ENCODE measurements at regions not wholly inside any gene's neighbourhood (a gene's known extent, or its start where the extent isn't known, plus 50 kb on each side); places are given as distances from the start of the nearest gene placed in this dataset.
"Not testable (repeated sequence)": the region's sequence is repeated elsewhere in the genome, so short reads cannot be mapped to it uniquely, and the experiment has no call there.

- TF ChIP-seq CTCF (IDR thresholded peaks at IDR 0.05; ENCODE audit: control insufficient read depth, extremely low read depth, insufficient read depth), result no peak
- DNase-seq (ENCODE audit: low read depth), result no peak
- H3K4me3 ChIP-seq (ENCODE audit: low read depth, low read length), result no peak overlapping the region
Observed at GRCh38 chr3:74200952-74201351, 413.5 kb downstream of the CNTN3 start.

- not testable (repeated sequence) for DNase-seq (ENCODE audit: low read depth); H3K4me3 ChIP-seq (ENCODE audit: low read depth, low read length)
Observed at GRCh38 chr3:74178664-74179063, 435.8 kb downstream of the CNTN3 start.

GRCh38 chr3:74173090-74173489 lies 441.4 kb downstream of the CNTN3 start:
- TF ChIP-seq CTCF (IDR thresholded peaks at IDR 0.05; ENCODE audit: control insufficient read depth, extremely low read depth, insufficient read depth), result no peak
- no peak for DNase-seq (ENCODE audit: low read depth)

GRCh38 chr3:74167926-74168325 lies 446.5 kb downstream of the CNTN3 start:
- TF ChIP-seq CTCF (IDR thresholded peaks at IDR 0.05; ENCODE audit: control insufficient read depth, extremely low read depth, insufficient read depth), result no peak
- no peak overlapping the region for H3K4me3 ChIP-seq (ENCODE audit: low read depth, low read length)
- no peak for DNase-seq (ENCODE audit: low read depth)

More at GRCh38 chr3:74173090-74173489, 441.4 kb downstream of the CNTN3 start:
- H3K4me3 ChIP-seq (ENCODE audit: low read depth, low read length), result no peak overlapping the region

GRCh38 chr3:74165211-74165610 lies 449.2 kb downstream of the CNTN3 start:
- TF ChIP-seq CTCF (IDR thresholded peaks at IDR 0.05; ENCODE audit: control insufficient read depth, extremely low read depth, insufficient read depth), result no peak
- H3K4me3 ChIP-seq (ENCODE audit: low read depth, low read length), result no peak overlapping the region

GRCh38 chr3:74149466-74149865 lies 465.0 kb downstream of the CNTN3 start:
- H3K4me3 ChIP-seq (ENCODE audit: low read depth, low read length), result no peak overlapping the region
- DNase-seq (ENCODE audit: low read depth), result no peak
- no peak for TF ChIP-seq CTCF (IDR thresholded peaks at IDR 0.05; ENCODE audit: control insufficient read depth, extremely low read depth, insufficient read depth)

More at GRCh38 chr3:74165211-74165610, 449.2 kb downstream of the CNTN3 start:
- no peak for DNase-seq (ENCODE audit: low read depth)

- H3K4me3 ChIP-seq (ENCODE audit: low read depth, low read length), result no peak overlapping the region
- DNase-seq (ENCODE audit: low read depth), result no peak
- no peak for TF ChIP-seq CTCF (IDR thresholded peaks at IDR 0.05; ENCODE audit: control insufficient read depth, extremely low read depth, insufficient read depth)
Observed at GRCh38 chr3:74145277-74145676, 469.2 kb downstream of the CNTN3 start.
